22Rv1 (cell line): ENCODE measurements at regions not wholly inside any gene's neighbourhood (a gene's known extent, or its start where the extent isn't known, plus 50 kb on each side); places are given as distances from the start of the nearest gene placed in this dataset.

ENCODE experiments used
- ZFX ChIP-seq: fragments of 450-650 bp; IDR thresholded peaks from 2 replicates; pipeline ENCODE4 v1.6.1; 2017; ENCODE audit warnings: antibody characterized with exemption, borderline replicate concordance
- TF ChIP-seq, protein P1 (sequence below): fragments of 450-650 bp; IDR thresholded peaks from 2 replicates; pipeline ENCODE4 v1.5.1; 2017; ENCODE audit warnings: mild to moderate bottlenecking

DNA sequence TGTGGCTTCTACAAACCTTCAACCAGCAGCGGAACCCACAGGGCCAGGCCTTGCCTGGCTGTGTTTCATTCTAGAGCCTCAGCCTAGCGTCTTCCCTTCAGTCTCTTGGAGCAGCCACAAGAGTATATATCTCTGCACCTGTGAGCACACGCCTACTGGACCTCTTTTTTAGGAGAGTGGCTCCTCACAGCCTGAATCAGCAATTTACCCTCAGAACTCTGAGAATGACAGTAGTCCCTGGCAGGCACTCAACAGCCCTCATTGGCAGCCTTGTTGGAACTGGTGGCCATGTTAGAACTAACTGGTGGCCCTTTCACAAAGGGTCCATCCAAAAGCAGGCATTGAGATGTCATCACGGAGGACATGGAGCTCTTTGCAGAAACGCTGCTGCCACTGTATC, 138.9 kb downstream of the BCOR start:
- TF ChIP-seq, protein P1, sequence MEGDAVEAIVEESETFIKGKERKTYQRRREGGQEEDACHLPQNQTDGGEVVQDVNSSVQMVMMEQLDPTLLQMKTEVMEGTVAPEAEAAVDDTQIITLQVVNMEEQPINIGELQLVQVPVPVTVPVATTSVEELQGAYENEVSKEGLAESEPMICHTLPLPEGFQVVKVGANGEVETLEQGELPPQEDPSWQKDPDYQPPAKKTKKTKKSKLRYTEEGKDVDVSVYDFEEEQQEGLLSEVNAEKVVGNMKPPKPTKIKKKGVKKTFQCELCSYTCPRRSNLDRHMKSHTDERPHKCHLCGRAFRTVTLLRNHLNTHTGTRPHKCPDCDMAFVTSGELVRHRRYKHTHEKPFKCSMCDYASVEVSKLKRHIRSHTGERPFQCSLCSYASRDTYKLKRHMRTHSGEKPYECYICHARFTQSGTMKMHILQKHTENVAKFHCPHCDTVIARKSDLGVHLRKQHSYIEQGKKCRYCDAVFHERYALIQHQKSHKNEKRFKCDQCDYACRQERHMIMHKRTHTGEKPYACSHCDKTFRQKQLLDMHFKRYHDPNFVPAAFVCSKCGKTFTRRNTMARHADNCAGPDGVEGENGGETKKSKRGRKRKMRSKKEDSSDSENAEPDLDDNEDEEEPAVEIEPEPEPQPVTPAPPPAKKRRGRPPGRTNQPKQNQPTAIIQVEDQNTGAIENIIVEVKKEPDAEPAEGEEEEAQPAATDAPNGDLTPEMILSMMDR = no peak
- TF ChIP-seq ZFX = no peak
